Activated B cell treated with CpG ODN at 0.5 μM for 24 hours (primary cell): ENCODE measurements at regions not wholly inside any gene's neighbourhood (a gene's known extent, or its start where the extent isn't known, plus 50 kb on each side); places are given as distances from the start of the nearest gene placed in this dataset.
"Not testable (repeated sequence)": the region's sequence is repeated elsewhere in the genome, so short reads cannot be mapped to it uniquely, and the experiment has no call there.

Source experiments
- ATAC-seq: fragments of 200-7000 bp; cut with Tn5 transposase; one replicate; pipeline ENCODE4 v1.10.0; 2021; ENCODE audit warnings: low read depth, mild to moderate bottlenecking, moderate library complexity
- CTCF ChIA-PET: fragments of 350-600 bp; sonication (Branson Sonifier 250); formaldehyde crosslinking; loops from one replicate; lab custom pipeline; 2021; ENCODE audit warnings: antibody characterized with exemption; lab: Charles Lee
- POLR2A ChIA-PET: fragments of 350-600 bp; sonication (Branson Sonifier 250); formaldehyde crosslinking; loops from one replicate; lab custom pipeline; 2021; ENCODE audit warnings: antibody characterized with exemption; lab: Charles Lee
- DNase-seq: peaks from one replicate; pipeline ENCODE4 v3.0.0; 2022
- H3K27ac Mint-ChIP-seq: one replicate; pipeline ENCODE4 v1.8.0; 2020; ENCODE audit warnings: mixed read lengths
- H3K27me3 Mint-ChIP-seq: one replicate; pipeline ENCODE4 v1.8.0; 2021; ENCODE audit warnings: mixed read lengths
- H3K36me3 Mint-ChIP-seq: one replicate; pipeline ENCODE4 v1.8.0; 2021; ENCODE audit warnings: low read depth, mixed read lengths
- H3K4me1 Mint-ChIP-seq: one replicate; pipeline ENCODE4 v1.8.0; 2021; ENCODE audit warnings: mixed read lengths
- H3K4me3 Mint-ChIP-seq: one replicate; pipeline ENCODE4 v1.8.0; 2020; ENCODE audit warnings: mild to moderate bottlenecking, mixed read lengths
- H3K9me3 Mint-ChIP-seq: one replicate; pipeline ENCODE4 v1.8.0; 2020; ENCODE audit warnings: mixed read lengths
- intact Hi-C: fragments of 100-400 bp; cut with micrococcal nuclease; formaldehyde crosslinking; loops from one replicate; pipeline ENCODE4 v1.15.1; 2024
- TF ChIP-seq, protein P1 (sequence below): fragments of 200-600 bp; IDR thresholded peaks from one replicate; pipeline ENCODE4 v1.8.0; 2022; ENCODE audit warnings: antibody characterized with exemption, mild to moderate bottlenecking

DNA sequence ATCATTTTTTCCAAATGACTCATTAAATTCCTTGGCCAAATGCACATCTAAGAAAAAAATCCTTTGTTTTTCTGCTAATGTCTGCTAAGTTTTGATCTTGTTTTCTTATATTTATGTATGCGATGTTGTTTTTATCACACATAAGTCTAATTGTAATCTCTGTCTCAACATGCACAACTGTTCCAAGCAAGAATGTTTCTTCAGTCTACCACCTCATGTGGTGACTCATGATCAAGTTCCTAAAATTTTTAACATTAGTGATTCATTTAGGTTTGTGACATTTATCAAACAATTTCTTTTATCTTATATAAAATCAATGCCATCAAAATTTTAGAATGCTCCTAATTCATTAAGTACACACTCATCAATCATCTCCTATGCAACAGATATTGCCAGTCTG is 763.9 kb upstream of the FAM174A start:
- Mint-ChIP-seq H3K4me1 (no peaks in the 10 kb centered on the region), H3K27ac (no peak overlapping the region), H3K36me3 (no peaks in the 10 kb centered on the region), H3K27me3 (no peaks in the 10 kb centered on the region), H3K9me3 (peaks cover 3% of the 10 kb centered on the region), H3K4me3 (no peak overlapping the region)
- CTCF ChIA-PET = no interaction called here
- ATAC-seq (no peak), DNase-seq (no peak)
- intact Hi-C loops = no loop called here
- TF ChIP-seq, protein P1, sequence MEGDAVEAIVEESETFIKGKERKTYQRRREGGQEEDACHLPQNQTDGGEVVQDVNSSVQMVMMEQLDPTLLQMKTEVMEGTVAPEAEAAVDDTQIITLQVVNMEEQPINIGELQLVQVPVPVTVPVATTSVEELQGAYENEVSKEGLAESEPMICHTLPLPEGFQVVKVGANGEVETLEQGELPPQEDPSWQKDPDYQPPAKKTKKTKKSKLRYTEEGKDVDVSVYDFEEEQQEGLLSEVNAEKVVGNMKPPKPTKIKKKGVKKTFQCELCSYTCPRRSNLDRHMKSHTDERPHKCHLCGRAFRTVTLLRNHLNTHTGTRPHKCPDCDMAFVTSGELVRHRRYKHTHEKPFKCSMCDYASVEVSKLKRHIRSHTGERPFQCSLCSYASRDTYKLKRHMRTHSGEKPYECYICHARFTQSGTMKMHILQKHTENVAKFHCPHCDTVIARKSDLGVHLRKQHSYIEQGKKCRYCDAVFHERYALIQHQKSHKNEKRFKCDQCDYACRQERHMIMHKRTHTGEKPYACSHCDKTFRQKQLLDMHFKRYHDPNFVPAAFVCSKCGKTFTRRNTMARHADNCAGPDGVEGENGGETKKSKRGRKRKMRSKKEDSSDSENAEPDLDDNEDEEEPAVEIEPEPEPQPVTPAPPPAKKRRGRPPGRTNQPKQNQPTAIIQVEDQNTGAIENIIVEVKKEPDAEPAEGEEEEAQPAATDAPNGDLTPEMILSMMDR = no peak
- POLR2A ChIA-PET = no interaction called here

DNA sequence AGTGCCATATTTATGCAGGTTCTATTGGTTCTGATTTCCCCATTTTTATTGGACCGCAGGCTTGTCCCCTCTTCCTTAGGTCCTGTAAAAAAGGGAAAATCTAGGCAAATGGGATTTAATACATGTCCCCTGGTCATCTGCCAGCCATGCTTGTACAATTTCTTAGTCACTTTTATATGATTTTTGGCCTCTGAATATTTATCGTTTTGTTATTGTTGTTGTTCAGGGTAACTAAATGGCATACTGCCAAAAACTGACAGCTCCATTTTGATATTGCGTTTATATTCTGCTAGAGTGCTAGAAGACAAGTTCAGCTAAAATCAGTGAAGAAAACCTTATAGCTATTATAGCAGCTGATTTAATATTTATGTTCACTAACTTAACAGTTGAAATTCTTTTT is 770.2 kb upstream of the FAM174A start:
- DNase-seq (no peak), ATAC-seq (no peak)
- intact Hi-C loops = no loop called here
- Mint-ChIP-seq H3K27ac (no peak overlapping the region), H3K9me3 (peaks cover 3% of the 10 kb centered on the region), H3K36me3 (no peaks in the 10 kb centered on the region), H3K4me1 (no peaks in the 10 kb centered on the region), H3K27me3 (no peaks in the 10 kb centered on the region), H3K4me3 (no peak overlapping the region)
- ChIA-PET CTCF (no interaction called here), POLR2A (no interaction called here)
- TF ChIP-seq, protein P1 = no peak

DNA sequence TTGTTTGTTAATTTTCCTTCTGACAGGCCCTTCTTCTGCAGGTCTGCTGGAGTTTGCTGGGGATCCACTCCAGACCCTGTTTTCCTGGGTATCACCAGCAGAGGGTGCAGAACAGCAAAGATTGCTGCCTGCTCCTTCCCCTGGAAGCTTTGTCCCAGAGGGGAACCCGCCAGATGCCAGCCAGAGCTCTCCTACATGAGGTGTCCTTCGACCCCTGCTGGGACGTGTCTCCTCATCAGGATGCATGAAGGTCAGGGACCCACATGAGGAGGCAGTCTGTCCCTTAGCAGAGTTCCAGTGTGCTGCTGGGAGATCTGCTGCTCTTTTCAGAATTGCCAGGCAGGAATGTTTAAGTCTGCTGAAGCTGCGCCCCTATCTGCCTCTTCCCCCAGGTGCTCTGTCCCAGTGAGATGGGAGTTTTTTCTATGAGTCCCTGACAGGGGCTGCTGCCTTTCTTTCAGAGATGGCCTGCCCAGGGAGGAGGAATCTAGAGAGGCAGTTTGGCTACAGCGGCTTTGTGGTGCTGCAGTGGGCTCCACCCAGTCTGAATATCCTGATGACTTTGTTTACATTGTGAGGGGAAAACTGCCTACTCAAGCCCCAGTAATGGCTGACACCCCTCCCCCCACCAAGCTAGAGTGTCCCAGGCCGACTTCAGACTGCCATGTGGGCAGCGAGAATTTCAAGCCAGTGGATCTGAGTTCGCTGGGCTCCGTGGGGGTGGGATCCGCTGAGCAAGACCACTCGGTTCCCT is 772.0 kb upstream of the FAM174A start:
- TF ChIP-seq, protein P1 = no peak
- CTCF ChIA-PET = no interaction called here
- intact Hi-C loops = no loop called here
- ATAC-seq = no peak
- no peak overlapping the region for H3K4me3 Mint-ChIP-seq
- H3K27ac Mint-ChIP-seq = no peak overlapping the region
- no peak for DNase-seq
- POLR2A ChIA-PET = no interaction called here
- H3K9me3 Mint-ChIP-seq = no peaks in the 10 kb centered on the region
- no peaks in the 10 kb centered on the region for H3K36me3 Mint-ChIP-seq
- no peaks in the 10 kb centered on the region for H3K4me1 Mint-ChIP-seq
- H3K27me3 Mint-ChIP-seq = no peaks in the 10 kb centered on the region

DNA sequence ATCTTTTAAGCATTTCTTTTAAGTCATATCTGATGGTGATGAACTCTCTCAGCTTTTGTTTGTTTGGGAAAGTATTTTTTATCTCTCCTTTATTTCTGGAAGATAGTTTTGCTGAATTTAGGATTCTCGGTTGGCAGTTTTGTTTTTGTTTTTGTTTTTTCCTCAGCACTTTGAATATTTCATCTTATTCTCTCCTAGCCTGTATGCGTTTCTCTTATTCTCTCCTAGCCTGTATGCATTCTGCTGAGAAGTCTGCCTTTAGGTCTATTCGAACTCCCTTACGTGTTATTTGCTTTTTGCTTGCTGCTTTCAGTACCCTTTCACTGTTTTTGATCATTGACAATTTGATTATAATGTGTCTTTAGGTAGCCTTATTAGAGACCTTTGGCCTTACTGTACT is 787.8 kb upstream of the FAM174A start:
- H3K27me3 Mint-ChIP-seq = no peaks in the 10 kb centered on the region
- no peak overlapping the region for H3K4me3 Mint-ChIP-seq
- no peaks in the 10 kb centered on the region for H3K4me1 Mint-ChIP-seq
- intact Hi-C loops = no loop called here
- CTCF ChIA-PET = no interaction called here
- POLR2A ChIA-PET = no interaction called here
- no peak for DNase-seq
- H3K27ac Mint-ChIP-seq = no peak overlapping the region
- H3K36me3 Mint-ChIP-seq = no peaks in the 10 kb centered on the region
- ATAC-seq = no peak
- TF ChIP-seq, protein P1 = no peak
- peaks cover 4% of the 10 kb centered on the region for H3K9me3 Mint-ChIP-seq

DNA sequence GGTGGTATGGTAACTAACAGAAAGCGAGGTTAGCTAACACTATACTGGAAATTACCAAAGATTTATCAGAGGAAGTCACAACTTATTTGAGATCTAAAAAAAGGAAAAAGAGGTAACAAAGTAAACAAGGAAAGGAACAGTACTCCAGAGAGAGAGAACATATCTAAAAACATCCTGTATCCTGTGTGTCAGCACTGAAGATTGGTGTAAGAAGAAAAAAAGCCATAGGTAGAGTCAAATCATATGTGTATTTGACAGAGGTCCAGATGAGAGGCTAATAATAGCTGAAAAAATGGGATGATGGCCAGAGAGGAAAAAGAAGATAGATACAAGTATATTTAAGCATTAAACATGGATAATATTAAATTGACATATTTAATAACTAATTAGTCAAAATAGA is 802.0 kb upstream of the FAM174A start:
- DNase-seq, intact Hi-C loops, POLR2A ChIA-PET, H3K4me1 Mint-ChIP-seq, CTCF ChIA-PET, H3K36me3 Mint-ChIP-seq, ATAC-seq, H3K27ac Mint-ChIP-seq, H3K4me3 Mint-ChIP-seq, H3K27me3 Mint-ChIP-seq, H3K9me3 Mint-ChIP-seq: not testable (repeated sequence)

DNA sequence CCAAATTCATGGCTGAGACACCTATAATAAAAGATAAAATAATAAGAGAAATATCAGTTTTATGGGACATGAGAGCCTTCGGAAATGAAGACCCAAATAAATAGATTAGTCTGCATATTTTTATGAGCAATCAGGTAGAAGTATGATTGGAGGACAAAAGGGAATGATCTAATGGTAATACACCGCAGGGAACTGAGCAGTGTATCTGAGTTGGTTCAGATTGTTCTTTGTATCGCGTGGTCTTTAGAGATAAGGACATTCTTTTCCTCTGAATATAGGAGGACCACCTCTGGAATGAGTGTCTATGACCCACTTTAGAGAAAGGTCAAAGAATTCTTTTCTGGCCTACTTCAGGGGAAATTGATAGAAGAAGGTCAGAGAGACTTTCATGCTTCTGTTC is 801.8 kb upstream of the CHD1 start:
- H3K4me1 Mint-ChIP-seq, H3K9me3 Mint-ChIP-seq, H3K27me3 Mint-ChIP-seq, H3K36me3 Mint-ChIP-seq, H3K27ac Mint-ChIP-seq, H3K4me3 Mint-ChIP-seq, CTCF ChIA-PET, intact Hi-C loops, POLR2A ChIA-PET, ATAC-seq, DNase-seq: not testable (repeated sequence)
